ENCODE measurements at regions not wholly inside any gene's neighbourhood (a gene's known extent, or its start where the extent isn't known, plus 50 kb on each side); places are given as distances from the start of the nearest gene placed in this dataset.
A peak's percentile ranks its signal among the peaks of the same experiment; 100 is the strongest.
"Not testable (repeated sequence)": the region's sequence is repeated elsewhere in the genome, so short reads cannot be mapped to it uniquely, and the experiment has no call there.

DNA sequence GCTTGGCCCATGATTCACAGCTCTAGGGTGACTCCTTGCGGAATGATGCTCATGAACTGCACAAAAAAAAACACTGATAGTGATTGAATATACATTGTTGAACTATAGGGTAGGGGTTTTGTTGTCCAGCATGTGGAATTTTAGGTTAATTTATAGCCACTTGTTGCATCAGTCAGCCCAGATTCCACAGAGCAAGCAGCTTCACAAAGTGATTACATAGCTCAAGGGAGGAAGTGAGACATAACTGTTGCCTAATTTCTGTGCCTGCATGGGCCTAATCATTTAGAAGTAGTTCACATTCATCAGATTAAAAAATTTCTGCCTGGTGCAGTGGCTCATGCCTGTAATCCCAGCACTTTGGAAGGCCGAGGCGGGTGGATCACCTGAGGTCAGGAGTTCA is 142.2 kb upstream of the ZNF722 start:
- not testable (repeated sequence) for DNase-seq (ENCODE audit: low read depth)

- no peak for DNase-seq (ENCODE audit: low read depth)
Measured at GRCh38 chr7:63867127-63867526, 131.5 kb upstream of the ZNF722 start.

DNA sequence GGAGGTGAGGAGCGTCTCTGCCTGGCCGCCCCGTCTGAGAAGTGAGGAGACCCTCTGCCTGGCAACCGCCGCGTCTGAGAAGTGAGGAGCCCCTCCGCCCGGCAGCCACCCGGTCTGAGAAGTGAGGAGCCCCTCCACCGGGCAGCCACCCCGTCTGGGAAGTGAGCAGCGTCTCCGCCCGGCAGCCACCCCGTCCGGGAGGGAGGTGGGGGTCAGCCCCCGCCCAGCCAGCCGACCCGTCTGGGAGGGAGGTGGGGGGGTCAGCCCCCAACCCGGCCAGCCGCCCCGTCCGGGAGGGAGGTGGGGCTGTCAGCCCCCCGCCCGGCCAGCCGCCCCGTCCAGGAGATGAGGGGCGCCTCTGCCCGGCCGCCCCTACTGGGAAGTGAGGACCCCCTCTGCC is 124.4 kb upstream of the ZNF722 start:
- not testable (repeated sequence) for DNase-seq (ENCODE audit: low read depth)

- DNase-seq (ENCODE audit: low read depth) = no peak
Measured at GRCh38 chr7:63876707-63877322, 121.8 kb upstream of the ZNF722 start.

- DNase-seq (ENCODE audit: low read depth) = no peak
Measured at GRCh38 chr7:63887031-63887430, 111.6 kb upstream of the ZNF722 start.

GRCh38 chr7:63899691-63900393 is 98.8 kb upstream of the ZNF722 start:
- DNase-seq (ENCODE audit: low read depth) = peak; percentile 67

DNA sequence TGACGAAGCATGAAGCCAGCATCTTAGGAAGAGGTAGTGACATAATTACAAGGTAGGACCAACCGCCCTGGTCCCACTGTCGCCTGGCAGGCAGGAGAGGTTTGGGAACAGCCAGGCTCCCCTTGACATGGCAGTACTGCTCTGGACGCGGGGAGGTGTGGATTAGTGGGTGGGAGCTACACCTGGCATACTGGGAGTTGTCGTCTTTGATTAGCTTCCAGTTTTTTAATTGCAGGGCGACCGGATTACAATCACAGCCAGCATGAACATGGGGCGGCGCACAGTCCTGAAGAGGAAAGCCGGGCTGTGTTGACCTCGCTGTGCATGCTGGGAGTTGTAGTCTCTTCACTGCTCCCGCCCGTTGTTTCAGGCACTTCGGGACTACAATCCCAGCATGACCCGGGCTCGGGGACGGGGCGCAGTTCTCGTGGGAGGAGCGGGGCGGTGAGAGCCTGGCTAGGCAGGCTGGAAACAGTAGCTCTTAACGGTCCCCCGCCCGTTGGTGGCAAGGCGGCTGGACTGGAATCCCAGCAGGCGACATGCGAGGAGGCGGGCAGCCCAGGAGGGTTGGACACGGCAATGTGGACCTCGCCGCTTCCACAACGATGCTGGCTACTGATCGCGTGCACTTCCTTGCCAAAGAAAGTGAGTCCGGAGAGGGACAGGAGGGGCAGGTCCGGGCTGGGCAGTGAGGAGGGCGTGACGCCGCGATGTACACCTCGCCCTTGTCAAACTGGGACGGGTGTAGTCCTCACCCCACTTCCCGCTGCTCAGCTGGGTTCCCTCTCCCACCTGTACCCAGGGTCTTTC is 98.0 kb upstream of the ZNF722 start:
- peak; percentile 80 for DNase-seq (ENCODE audit: low read depth)

DNA sequence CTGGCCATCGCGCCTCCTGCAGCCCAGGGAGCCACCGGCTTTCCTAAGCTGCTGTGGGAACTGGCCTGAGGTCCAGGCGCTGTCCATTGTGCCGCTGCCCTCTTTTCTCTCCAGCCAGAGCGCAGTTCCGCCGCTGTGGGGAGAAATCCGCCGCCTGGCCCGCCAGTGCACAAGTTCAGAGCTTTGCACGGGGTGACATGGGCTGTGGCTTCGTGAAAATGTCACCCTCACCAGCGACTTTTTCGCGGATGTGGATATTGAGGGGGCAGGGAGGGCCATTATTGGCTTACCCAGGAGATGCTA is 97.5 kb upstream of the ZNF722 start:
- not testable (repeated sequence) for DNase-seq (ENCODE audit: low read depth)

DNA sequence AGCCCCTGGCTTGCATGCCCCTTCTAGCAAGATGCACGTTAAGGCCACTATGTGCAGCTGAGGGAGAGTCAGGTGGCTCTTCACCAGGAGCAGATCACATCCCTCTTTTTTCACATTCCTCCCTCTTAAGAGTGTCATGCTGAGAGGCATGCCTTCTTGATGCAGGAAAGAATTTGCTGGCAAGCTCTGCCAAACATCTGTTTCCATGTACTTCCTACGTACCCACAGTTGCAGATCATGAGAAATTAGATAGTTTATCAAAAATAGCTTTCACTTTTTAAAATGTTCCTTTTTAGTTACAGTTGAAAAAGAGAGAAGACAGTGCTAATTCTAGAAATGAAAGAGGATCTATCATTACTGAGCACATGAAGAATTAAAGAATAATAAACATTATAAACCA is 79.7 kb upstream of the ZNF722 start:
- no peak for DNase-seq (ENCODE audit: low read depth)

DNA sequence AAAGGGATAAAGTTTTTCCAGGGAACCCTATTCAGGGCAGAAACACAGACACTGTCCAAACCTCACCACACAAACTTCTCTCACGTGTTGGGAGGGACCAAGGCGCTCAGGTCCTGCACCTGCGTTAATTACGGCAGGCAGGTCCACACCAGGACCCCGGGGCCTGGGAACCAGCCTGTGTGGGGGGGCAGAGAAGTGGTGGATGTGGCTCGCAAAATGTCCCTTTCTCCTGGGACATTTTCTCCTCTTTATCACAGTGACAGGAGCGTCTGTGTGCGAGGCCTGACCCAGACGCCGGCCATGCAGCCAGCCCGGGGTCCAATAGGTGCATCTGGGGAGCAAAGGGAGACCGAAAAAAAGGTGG is 73.4 kb upstream of the ZNF722 start:
- DNase-seq (ENCODE audit: low read depth) = no peak

GRCh38 chr7:63925626-63926460 is 72.8 kb upstream of the ZNF722 start:
- DNase-seq (ENCODE audit: low read depth) = peak; percentile 82

DNA sequence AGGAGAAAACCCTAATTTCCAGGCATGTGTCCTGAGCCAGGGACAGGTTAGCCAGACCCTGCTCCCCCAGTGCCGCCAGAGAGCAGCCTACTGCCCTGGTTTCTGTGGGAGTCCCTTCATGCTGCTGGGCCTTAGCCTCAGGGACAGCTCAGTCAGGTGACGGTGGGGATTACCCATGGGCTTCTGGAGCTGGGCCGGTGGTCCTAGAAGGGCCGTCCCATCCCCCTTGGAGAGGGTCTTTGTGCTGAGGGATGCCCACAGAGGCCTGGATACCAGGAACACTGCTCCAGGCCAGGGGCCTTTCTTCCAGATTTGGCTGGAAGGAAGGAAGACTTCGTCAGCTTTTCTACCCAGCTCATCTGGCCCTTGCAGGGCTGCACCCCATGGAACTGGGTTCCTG is 71.4 kb upstream of the ZNF722 start:
- DNase-seq (ENCODE audit: low read depth) = no peak

- DNase-seq (ENCODE audit: low read depth) = no peak
Measured at GRCh38 chr7:63931057-63931600, 67.5 kb upstream of the ZNF722 start.

GRCh38 chr7:63931985-63932577 is 66.6 kb upstream of the ZNF722 start:
- no peak for DNase-seq (ENCODE audit: low read depth)
